K562 (cell line): ENCODE measurements at regions not wholly inside any gene's neighbourhood (a gene's known extent, or its start where the extent isn't known, plus 50 kb on each side); places are given as distances from the start of the nearest gene placed in this dataset.

Experiments
- ILK ChIP-seq: fragments of 450-650 bp; IDR thresholded peaks from 2 replicates; pipeline ENCODE4 v1.6.1; 2016; ENCODE audit warnings: missing genetic modification characterization, low read depth, mild to moderate bottlenecking, missing compliant biosample characterization, moderate library complexity, borderline replicate concordance
- MAZ ChIP-seq, 2 experiments: fragments of 450-650 bp in 1 of 2; sonication (generic) in 1 of 2; formaldehyde crosslinking; IDR thresholded peaks in 1 of 2; conservative IDR thresholded peaks in 1 of 2; 2 replicates each; pipeline versions ENCODE4 v1.4.0 to v1.5.0; 2020; ENCODE audit warnings: mild to moderate bottlenecking in 1 of 2, missing genetic modification reagents in 1 of 2
- NFIX ChIP-seq: fragments of 250-450 bp; sonication (Bioruptor Pico); IDR thresholded peaks from 2 replicates; pipeline ENCODE4 v1.4.0; 2020; ENCODE audit warnings: low read depth, mild to moderate bottlenecking, moderate library complexity
- PCBP2 ChIP-seq: fragments of 200-400 bp; formaldehyde crosslinking; IDR thresholded peaks from 2 replicates; pipeline ENCODE4 v1.6.1; 2018; ENCODE audit warnings: low read length, low read depth, mild to moderate bottlenecking, moderate library complexity; ENCODE audit not compliant: poor library complexity, severe bottlenecking
- SMAD4 ChIP-seq: fragments of 250-450 bp; sonication (Bioruptor Pico); conservative IDR thresholded peaks from 2 replicates; pipeline ENCODE4 v1.8.0; 2021; ENCODE audit warnings: inconsistent platforms, mild to moderate bottlenecking, moderate library complexity
- TF ChIP-seq, protein P1 (sequence below), 2 experiments: fragments of 450-650 bp in 1 of 2; sonication (generic) in 1 of 2; formaldehyde crosslinking in 1 of 2; IDR thresholded peaks; 2 replicates each; pipeline versions ENCODE4 v1.7.1 to v1.9.0; 2016 to 2022; ENCODE audit warnings: inconsistent platforms in 1 of 2, mild to moderate bottlenecking in 1 of 2, missing genetic modification reagents in 1 of 2
- TF ChIP-seq, protein P2 (sequence below): fragments of 450-650 bp; IDR thresholded peaks from 2 replicates; pipeline ENCODE4 v1.6.1; 2016; ENCODE audit warnings: mild to moderate bottlenecking, moderate library complexity

DNA sequence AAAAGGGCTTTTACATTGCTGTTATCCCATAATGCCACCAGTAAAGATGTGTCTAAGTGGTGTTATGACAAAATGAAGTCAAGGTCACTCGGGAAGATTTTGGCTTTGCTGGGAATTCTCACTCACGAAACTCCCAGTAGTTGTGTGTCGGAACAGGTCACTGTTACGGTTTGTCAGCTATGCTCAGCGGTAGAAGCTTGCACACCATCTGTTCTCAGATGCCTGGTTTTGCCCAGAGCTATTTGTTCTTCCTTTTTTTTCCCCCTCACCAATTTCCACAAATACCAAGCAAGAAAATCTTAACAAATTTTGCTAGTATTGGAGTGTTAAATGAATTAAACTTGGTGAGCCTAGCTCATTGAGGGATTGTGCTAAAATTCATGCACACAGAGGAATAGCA, 915.1 kb downstream of the MCTP2 start (continued):
- TF ChIP-seq, protein P1, sequence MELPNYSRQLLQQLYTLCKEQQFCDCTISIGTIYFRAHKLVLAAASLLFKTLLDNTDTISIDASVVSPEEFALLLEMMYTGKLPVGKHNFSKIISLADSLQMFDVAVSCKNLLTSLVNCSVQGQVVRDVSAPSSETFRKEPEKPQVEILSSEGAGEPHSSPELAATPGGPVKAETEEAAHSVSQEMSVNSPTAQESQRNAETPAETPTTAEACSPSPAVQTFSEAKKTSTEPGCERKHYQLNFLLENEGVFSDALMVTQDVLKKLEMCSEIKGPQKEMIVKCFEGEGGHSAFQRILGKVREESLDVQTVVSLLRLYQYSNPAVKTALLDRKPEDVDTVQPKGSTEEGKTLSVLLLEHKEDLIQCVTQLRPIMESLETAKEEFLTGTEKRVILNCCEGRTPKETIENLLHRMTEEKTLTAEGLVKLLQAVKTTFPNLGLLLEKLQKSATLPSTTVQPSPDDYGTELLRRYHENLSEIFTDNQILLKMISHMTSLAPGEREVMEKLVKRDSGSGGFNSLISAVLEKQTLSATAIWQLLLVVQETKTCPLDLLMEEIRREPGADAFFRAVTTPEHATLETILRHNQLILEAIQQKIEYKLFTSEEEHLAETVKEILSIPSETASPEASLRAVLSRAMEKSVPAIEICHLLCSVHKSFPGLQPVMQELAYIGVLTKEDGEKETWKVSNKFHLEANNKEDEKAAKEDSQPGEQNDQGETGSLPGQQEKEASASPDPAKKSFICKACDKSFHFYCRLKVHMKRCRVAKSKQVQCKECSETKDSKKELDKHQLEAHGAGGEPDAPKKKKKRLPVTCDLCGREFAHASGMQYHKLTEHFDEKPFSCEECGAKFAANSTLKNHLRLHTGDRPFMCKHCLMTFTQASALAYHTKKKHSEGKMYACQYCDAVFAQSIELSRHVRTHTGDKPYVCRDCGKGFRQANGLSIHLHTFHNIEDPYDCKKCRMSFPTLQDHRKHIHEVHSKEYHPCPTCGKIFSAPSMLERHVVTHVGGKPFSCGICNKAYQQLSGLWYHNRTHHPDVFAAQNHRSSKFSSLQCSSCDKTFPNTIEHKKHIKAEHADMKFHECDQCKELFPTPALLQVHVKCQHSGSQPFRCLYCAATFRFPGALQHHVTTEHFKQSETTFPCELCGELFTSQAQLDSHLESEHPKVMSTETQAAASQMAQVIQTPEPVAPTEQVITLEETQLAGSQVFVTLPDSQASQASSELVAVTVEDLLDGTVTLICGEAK (IDR thresholded peaks at IDR 0.05): no peak
- TF ChIP-seq, protein P1 (CRISPR knock-in tag; IDR thresholded peaks at IDR 0.05): no peak
- TF ChIP-seq PCBP2: no peak
- no peak for TF ChIP-seq ILK
- no peak for TF ChIP-seq MAZ (CRISPR knock-in tag; conservative IDR thresholded peaks at IDR 0.05 in 1 of 2, IDR thresholded peaks at IDR 0.05 in 1 of 2)
- TF ChIP-seq, protein P2, sequence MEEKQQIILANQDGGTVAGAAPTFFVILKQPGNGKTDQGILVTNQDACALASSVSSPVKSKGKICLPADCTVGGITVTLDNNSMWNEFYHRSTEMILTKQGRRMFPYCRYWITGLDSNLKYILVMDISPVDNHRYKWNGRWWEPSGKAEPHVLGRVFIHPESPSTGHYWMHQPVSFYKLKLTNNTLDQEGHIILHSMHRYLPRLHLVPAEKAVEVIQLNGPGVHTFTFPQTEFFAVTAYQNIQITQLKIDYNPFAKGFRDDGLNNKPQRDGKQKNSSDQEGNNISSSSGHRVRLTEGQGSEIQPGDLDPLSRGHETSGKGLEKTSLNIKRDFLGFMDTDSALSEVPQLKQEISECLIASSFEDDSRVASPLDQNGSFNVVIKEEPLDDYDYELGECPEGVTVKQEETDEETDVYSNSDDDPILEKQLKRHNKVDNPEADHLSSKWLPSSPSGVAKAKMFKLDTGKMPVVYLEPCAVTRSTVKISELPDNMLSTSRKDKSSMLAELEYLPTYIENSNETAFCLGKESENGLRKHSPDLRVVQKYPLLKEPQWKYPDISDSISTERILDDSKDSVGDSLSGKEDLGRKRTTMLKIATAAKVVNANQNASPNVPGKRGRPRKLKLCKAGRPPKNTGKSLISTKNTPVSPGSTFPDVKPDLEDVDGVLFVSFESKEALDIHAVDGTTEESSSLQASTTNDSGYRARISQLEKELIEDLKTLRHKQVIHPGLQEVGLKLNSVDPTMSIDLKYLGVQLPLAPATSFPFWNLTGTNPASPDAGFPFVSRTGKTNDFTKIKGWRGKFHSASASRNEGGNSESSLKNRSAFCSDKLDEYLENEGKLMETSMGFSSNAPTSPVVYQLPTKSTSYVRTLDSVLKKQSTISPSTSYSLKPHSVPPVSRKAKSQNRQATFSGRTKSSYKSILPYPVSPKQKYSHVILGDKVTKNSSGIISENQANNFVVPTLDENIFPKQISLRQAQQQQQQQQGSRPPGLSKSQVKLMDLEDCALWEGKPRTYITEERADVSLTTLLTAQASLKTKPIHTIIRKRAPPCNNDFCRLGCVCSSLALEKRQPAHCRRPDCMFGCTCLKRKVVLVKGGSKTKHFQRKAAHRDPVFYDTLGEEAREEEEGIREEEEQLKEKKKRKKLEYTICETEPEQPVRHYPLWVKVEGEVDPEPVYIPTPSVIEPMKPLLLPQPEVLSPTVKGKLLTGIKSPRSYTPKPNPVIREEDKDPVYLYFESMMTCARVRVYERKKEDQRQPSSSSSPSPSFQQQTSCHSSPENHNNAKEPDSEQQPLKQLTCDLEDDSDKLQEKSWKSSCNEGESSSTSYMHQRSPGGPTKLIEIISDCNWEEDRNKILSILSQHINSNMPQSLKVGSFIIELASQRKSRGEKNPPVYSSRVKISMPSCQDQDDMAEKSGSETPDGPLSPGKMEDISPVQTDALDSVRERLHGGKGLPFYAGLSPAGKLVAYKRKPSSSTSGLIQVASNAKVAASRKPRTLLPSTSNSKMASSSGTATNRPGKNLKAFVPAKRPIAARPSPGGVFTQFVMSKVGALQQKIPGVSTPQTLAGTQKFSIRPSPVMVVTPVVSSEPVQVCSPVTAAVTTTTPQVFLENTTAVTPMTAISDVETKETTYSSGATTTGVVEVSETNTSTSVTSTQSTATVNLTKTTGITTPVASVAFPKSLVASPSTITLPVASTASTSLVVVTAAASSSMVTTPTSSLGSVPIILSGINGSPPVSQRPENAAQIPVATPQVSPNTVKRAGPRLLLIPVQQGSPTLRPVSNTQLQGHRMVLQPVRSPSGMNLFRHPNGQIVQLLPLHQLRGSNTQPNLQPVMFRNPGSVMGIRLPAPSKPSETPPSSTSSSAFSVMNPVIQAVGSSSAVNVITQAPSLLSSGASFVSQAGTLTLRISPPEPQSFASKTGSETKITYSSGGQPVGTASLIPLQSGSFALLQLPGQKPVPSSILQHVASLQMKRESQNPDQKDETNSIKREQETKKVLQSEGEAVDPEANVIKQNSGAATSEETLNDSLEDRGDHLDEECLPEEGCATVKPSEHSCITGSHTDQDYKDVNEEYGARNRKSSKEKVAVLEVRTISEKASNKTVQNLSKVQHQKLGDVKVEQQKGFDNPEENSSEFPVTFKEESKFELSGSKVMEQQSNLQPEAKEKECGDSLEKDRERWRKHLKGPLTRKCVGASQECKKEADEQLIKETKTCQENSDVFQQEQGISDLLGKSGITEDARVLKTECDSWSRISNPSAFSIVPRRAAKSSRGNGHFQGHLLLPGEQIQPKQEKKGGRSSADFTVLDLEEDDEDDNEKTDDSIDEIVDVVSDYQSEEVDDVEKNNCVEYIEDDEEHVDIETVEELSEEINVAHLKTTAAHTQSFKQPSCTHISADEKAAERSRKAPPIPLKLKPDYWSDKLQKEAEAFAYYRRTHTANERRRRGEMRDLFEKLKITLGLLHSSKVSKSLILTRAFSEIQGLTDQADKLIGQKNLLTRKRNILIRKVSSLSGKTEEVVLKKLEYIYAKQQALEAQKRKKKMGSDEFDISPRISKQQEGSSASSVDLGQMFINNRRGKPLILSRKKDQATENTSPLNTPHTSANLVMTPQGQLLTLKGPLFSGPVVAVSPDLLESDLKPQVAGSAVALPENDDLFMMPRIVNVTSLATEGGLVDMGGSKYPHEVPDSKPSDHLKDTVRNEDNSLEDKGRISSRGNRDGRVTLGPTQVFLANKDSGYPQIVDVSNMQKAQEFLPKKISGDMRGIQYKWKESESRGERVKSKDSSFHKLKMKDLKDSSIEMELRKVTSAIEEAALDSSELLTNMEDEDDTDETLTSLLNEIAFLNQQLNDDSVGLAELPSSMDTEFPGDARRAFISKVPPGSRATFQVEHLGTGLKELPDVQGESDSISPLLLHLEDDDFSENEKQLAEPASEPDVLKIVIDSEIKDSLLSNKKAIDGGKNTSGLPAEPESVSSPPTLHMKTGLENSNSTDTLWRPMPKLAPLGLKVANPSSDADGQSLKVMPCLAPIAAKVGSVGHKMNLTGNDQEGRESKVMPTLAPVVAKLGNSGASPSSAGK: no peak
- TF ChIP-seq NFIX (CRISPR knock-in tag): no peak
- TF ChIP-seq SMAD4 (CRISPR knock-in tag): no peak
